MM.1S (cell line): ENCODE measurements at regions not wholly inside any gene's neighbourhood (a gene's known extent, or its start where the extent isn't known, plus 50 kb on each side); places are given as distances from the start of the nearest gene placed in this dataset.
"Not testable (repeated sequence)": the region's sequence is repeated elsewhere in the genome, so short reads cannot be mapped to it uniquely, and the experiment has no call there.

ENCODE experiments used
- DNase-seq: peaks from one replicate; pipeline ENCODE4 v3.0.0-alpha.2; 2015
- H2AFZ ChIP-seq: fragments of 300-600 bp; sonication (generic); 2 replicates; pipeline ENCODE4 v1.6.0; 2016; ENCODE audit warnings: antibody characterized with exemption, low read length
- H3F3A ChIP-seq: fragments of 300-600 bp; sonication (generic); 2 replicates; pipeline ENCODE4 v1.6.1; 2016; ENCODE audit warnings: mild to moderate bottlenecking, antibody characterized with exemption, low read length, moderate library complexity, mixed read lengths; ENCODE audit not compliant: insufficient read depth
- H3K27ac ChIP-seq: fragments of 300-600 bp; sonication (generic); 2 replicates; pipeline ENCODE4 v1.5.1; 2016; ENCODE audit warnings: mild to moderate bottlenecking, low read length
- H3K27me3 ChIP-seq: fragments of 300-600 bp; sonication (generic); replicated peaks from 2 replicates; pipeline ENCODE4 v1.6.0; 2016; ENCODE audit warnings: low read length; ENCODE audit not compliant: insufficient read depth
- H3K36me3 ChIP-seq: fragments of 300-600 bp; sonication (generic); replicated peaks from 2 replicates; pipeline ENCODE4 v1.6.1; 2016; ENCODE audit warnings: mild to moderate bottlenecking, low read length, mixed read lengths; ENCODE audit not compliant: insufficient read depth
- H3K4me1 ChIP-seq: fragments of 300-600 bp; sonication (generic); 2 replicates; pipeline ENCODE4 v1.6.1; 2016; ENCODE audit warnings: low read length, mixed read lengths
- H3K4me2 ChIP-seq: fragments of 300-600 bp; sonication (generic); 2 replicates; pipeline ENCODE4 v1.6.0; 2016; ENCODE audit warnings: low read depth, low read length
- H3K4me3 ChIP-seq: fragments of 300-600 bp; sonication (generic); 2 replicates; pipeline ENCODE4 v1.5.1; 2016; ENCODE audit warnings: low read length, mixed read lengths
- H3K79me2 ChIP-seq: fragments of 300-600 bp; sonication (generic); 2 replicates; pipeline ENCODE4 v1.6.1; 2016; ENCODE audit warnings: mixed run types, low read length, mixed read lengths
- H3K9ac ChIP-seq: fragments of 300-600 bp; sonication (generic); 2 replicates; pipeline ENCODE4 v1.6.1; 2016; ENCODE audit warnings: low read length, mixed read lengths
- H3K9me2 ChIP-seq: fragments of 300-600 bp; sonication (generic); replicated peaks from 2 replicates; pipeline ENCODE4 v1.6.1; 2016; ENCODE audit warnings: mild to moderate bottlenecking, low read length, mixed read lengths; ENCODE audit not compliant: insufficient read depth
- H3K9me3 ChIP-seq: fragments of 300-600 bp; sonication (generic); replicated peaks from 2 replicates; pipeline ENCODE4 v1.6.1; 2016; ENCODE audit warnings: mild to moderate bottlenecking, low read length, mixed read lengths; ENCODE audit not compliant: insufficient read depth
- H4K20me1 ChIP-seq: fragments of 300-600 bp; sonication (generic); 2 replicates; pipeline ENCODE4 v1.6.1; 2016; ENCODE audit warnings: mild to moderate bottlenecking, low read length, moderate library complexity, mixed read lengths; ENCODE audit not compliant: insufficient read depth
- CTCF ChIP-seq: fragments of 300-600 bp; sonication (generic); IDR thresholded peaks from 2 replicates; pipeline ENCODE4 v1.5.1; 2016; ENCODE audit warnings: antibody characterized with exemption, low read length, mixed read lengths
- EZH2 ChIP-seq: fragments of 300-600 bp; sonication (generic); optimal IDR thresholded peaks from 2 replicates; pipeline ENCODE3; 2017; ENCODE audit warnings: low read depth, mild to moderate bottlenecking, antibody characterized with exemption, low read length, mixed read lengths
- EZH2phosphoT487 ChIP-seq: fragments of 300-600 bp; sonication (generic); IDR thresholded peaks from 2 replicates; pipeline ENCODE4 v1.6.1; 2018; ENCODE audit warnings: antibody characterized with exemption, low read length

DNA sequence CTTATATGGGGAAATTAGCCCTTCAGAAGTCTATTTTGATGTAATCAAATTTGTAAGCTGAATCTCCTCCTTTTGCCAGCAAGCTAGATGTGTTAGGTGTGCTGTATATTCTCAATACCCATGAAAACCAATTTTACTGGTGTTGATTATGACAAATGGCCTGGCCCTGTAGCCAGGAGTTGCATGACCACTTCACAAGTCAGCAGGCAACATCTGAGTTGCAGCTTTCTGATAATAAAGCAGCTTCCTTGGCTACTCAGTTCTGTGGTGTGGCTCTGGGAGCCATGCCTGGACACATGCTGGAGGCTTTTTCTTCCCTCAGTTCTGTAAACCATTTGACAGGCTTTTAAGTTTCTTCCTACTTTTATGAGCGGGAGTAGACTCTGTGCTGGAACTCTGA lies 154.1 kb upstream of the CXCL13 start:
- no peaks in the 10 kb centered on the region for H3K27me3 ChIP-seq
- H3K79me2 ChIP-seq, result no peaks in the 10 kb centered on the region
- no peak for DNase-seq
- H2AFZ ChIP-seq, result no peak overlapping the region
- no peaks in the 10 kb centered on the region for H3F3A ChIP-seq
- H4K20me1 ChIP-seq, result no peaks in the 10 kb centered on the region
- H3K9me2 ChIP-seq, result no peaks in the 10 kb centered on the region
- H3K4me3 ChIP-seq, result no peak overlapping the region
- no peaks in the 10 kb centered on the region for H3K4me1 ChIP-seq
- no peaks in the 10 kb centered on the region for H3K36me3 ChIP-seq
- H3K4me2 ChIP-seq, result no peak overlapping the region
- no peak overlapping the region for H3K9ac ChIP-seq
- TF ChIP-seq CTCF, result no peak
- TF ChIP-seq EZH2phosphoT487, result no peak
- TF ChIP-seq EZH2, result no peak
- no peaks in the 10 kb centered on the region for H3K9me3 ChIP-seq
- H3K27ac ChIP-seq, result no peak overlapping the region

- H3K27me3 ChIP-seq, H4K20me1 ChIP-seq, H3F3A ChIP-seq, DNase-seq, H3K9me3 ChIP-seq, H3K4me1 ChIP-seq, H3K27ac ChIP-seq, H3K4me3 ChIP-seq, H3K36me3 ChIP-seq, H3K9ac ChIP-seq, H3K9me2 ChIP-seq, H3K79me2 ChIP-seq, H3K4me2 ChIP-seq, H2AFZ ChIP-seq: not testable (repeated sequence)
Observed at GRCh38 chr4:77452117-77452516, 153.5 kb upstream of the CXCL13 start.

DNA sequence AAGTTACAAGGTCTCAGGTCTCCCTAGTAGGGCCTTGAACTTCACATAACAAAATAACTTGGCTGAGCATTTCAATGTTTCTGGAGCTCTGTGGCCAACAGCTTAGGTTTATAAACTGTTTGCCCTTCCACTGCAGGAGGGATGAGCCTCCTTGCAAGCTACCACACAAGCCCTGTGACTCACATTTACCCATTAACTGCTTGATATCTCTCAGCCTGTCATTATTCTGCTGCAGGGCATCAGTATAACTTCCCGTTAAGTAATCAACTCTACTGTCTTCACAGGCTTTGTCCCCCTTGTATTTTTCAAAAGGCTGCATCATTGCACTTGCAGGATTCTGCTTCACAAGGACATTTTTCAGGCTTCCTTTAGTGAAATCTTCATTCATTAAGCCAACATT lies 151.7 kb upstream of the CXCL13 start:
- Histone ChIP-seq H3K9me2 (no peaks in the 10 kb centered on the region), H4K20me1 (no peaks in the 10 kb centered on the region), H3K79me2 (no peaks in the 10 kb centered on the region), H3K9me3 (no peaks in the 10 kb centered on the region), H3F3A (no peaks in the 10 kb centered on the region), H3K27ac (no peak overlapping the region), H3K27me3 (no peaks in the 10 kb centered on the region), H3K36me3 (no peaks in the 10 kb centered on the region), H3K4me2 (no peak overlapping the region), H3K4me3 (no peak overlapping the region), H3K9ac (no peak overlapping the region), H2AFZ (no peak overlapping the region), H3K4me1 (no peaks in the 10 kb centered on the region)
- TF ChIP-seq EZH2phosphoT487, result no peak
- no peak for TF ChIP-seq CTCF
- TF ChIP-seq EZH2, result no peak
- DNase-seq, result no peak

DNA sequence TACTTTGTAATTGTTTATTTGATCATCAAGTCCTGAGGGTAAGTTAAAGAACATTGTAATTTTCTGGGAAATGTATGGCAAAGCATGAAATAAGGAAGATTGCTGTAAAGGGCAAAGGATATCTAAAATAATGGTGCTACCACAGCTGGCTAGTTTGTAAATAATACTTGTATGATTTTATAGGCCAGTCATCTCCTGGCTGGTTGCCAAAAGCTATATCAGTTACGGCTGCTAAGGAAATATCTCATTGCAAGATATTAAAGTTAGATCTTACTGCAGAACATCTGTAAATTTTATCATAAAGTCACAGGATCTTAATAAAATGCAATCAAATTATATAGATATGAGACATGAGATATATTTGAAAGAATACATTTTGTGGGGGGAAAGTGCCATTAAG lies 150.8 kb upstream of the CXCL13 start:
- H3K36me3 ChIP-seq, result no peaks in the 10 kb centered on the region
- H3K27ac ChIP-seq, result no peak overlapping the region
- no peaks in the 10 kb centered on the region for H4K20me1 ChIP-seq
- no peaks in the 10 kb centered on the region for H3K9me3 ChIP-seq
- no peaks in the 10 kb centered on the region for H3F3A ChIP-seq
- no peak overlapping the region for H3K4me3 ChIP-seq
- H3K4me1 ChIP-seq, result no peaks in the 10 kb centered on the region
- H3K9me2 ChIP-seq, result no peaks in the 10 kb centered on the region
- DNase-seq, result no peak
- no peak overlapping the region for H3K9ac ChIP-seq
- H3K4me2 ChIP-seq, result no peak overlapping the region
- H3K27me3 ChIP-seq, result no peaks in the 10 kb centered on the region
- no peak for TF ChIP-seq EZH2
- TF ChIP-seq CTCF, result no peak
- no peak for TF ChIP-seq EZH2phosphoT487
- H3K79me2 ChIP-seq, result no peaks in the 10 kb centered on the region
- H2AFZ ChIP-seq, result no peak overlapping the region

GRCh38 chr4:77464100-77464499 lies 141.5 kb upstream of the CXCL13 start:
- not testable (repeated sequence) for H3K9me2 ChIP-seq, H3K9ac ChIP-seq, H2AFZ ChIP-seq, DNase-seq, H3F3A ChIP-seq, H3K27me3 ChIP-seq, H3K36me3 ChIP-seq, H4K20me1 ChIP-seq, H3K4me1 ChIP-seq, H3K9me3 ChIP-seq, H3K27ac ChIP-seq, H3K79me2 ChIP-seq, H3K4me2 ChIP-seq, H3K4me3 ChIP-seq
